Stimulated activated naive CD8-positive, alpha-beta T cell treated with anti-CD3 and anti-CD28 coated beads, Interleukin-15, amount 100 ng/mL, for 72 hours (primary cell): ENCODE measurements at regions not wholly inside any gene's neighbourhood (a gene's known extent, or its start where the extent isn't known, plus 50 kb on each side); places are given as distances from the start of the nearest gene placed in this dataset.

Experiments
- ATAC-seq: fragments of 150-1000 bp; cut with Tn5 transposase; 2 replicates; pipeline ENCODE4 v1.10.0; 2021; ENCODE audit warnings: mild to moderate bottlenecking, moderate library complexity
- DNase-seq, 2 donors: peaks; one replicate each; pipeline ENCODE4 v3.0.0; 2021 to 2022
- H3K27ac Mint-ChIP-seq, 2 donors: one replicate each; pipeline ENCODE4 v1.8.0; 2022; ENCODE audit warnings: mild to moderate bottlenecking in 2 of 2, mixed read lengths in 2 of 2, moderate library complexity in 2 of 2
- H3K27me3 Mint-ChIP-seq: one replicate; pipeline ENCODE4 v1.8.0; 2022; ENCODE audit warnings: mixed read lengths
- H3K4me1 Mint-ChIP-seq: one replicate; pipeline ENCODE4 v1.8.0; 2022; ENCODE audit warnings: mild to moderate bottlenecking, mixed read lengths
- H3K4me3 Mint-ChIP-seq, 2 donors: one replicate each; pipeline ENCODE4 v1.8.0; 2022; ENCODE audit warnings: mild to moderate bottlenecking in 2 of 2, mixed read lengths in 2 of 2, moderate library complexity in 1 of 2
- H3K9me3 Mint-ChIP-seq, 2 donors: one replicate each; pipeline ENCODE4 v1.8.0; 2022; ENCODE audit warnings: mixed read lengths in 2 of 2

GRCh38 chr1:36743286-36744005, 260.7 kb upstream of the CSF3R start:
- H3K9me3 Mint-ChIP-seq, result no peaks in the 10 kb centered on the region
- no peak for ATAC-seq
- peaks cover 23% of the 10 kb centered on the region for H3K27me3 Mint-ChIP-seq
- no peak overlapping the region for H3K4me3 Mint-ChIP-seq
- DNase-seq, result no peak
- H3K4me1 Mint-ChIP-seq, result no peaks in the 10 kb centered on the region
- no peak overlapping the region for H3K27ac Mint-ChIP-seq

GRCh38 chr1:36741066-36741465, 258.4 kb upstream of the CSF3R start:
- H3K27me3 Mint-ChIP-seq, result peaks cover 37% of the 10 kb centered on the region
- no peak for DNase-seq

GRCh38 chr1:36740446-36740845, 257.7 kb upstream of the CSF3R start:
- peaks cover 43% of the 10 kb centered on the region for H3K27me3 Mint-ChIP-seq
- no peak overlapping the region for H3K27ac Mint-ChIP-seq
- no peak overlapping the region for H3K4me3 Mint-ChIP-seq
- no peaks in the 10 kb centered on the region for H3K9me3 Mint-ChIP-seq
- no peak for ATAC-seq
- DNase-seq, result no peak
- H3K4me1 Mint-ChIP-seq, result no peaks in the 10 kb centered on the region

More at GRCh38 chr1:36741066-36741465, 258.4 kb upstream of the CSF3R start:
- ATAC-seq, result no peak
- Mint-ChIP-seq H3K27ac (no peak overlapping the region), H3K9me3 (no peaks in the 10 kb centered on the region), H3K4me3 (no peak overlapping the region), H3K4me1 (no peaks in the 10 kb centered on the region)

GRCh38 chr1:36739703-36740289, 257.1 kb upstream of the CSF3R start:
- ATAC-seq, result no peak
- peak overlapping the region in 1 of 2 donors; percentile 34 for H3K27ac Mint-ChIP-seq
- no peak overlapping the region for H3K4me3 Mint-ChIP-seq
- no peaks in the 10 kb centered on the region for H3K9me3 Mint-ChIP-seq
- H3K4me1 Mint-ChIP-seq, result no peaks in the 10 kb centered on the region
- no peak for DNase-seq
- H3K27me3 Mint-ChIP-seq, result peaks cover 49% of the 10 kb centered on the region

- Mint-ChIP-seq H3K27me3 (peaks cover 59% of the 10 kb centered on the region), H3K9me3 (no peaks in the 10 kb centered on the region), H3K4me1 (no peaks in the 10 kb centered on the region), H3K27ac (no peak overlapping the region), H3K4me3 (no peak overlapping the region)
- no peak for DNase-seq
- ATAC-seq, result no peak
Measured at GRCh38 chr1:36738245-36738644, 255.5 kb upstream of the CSF3R start.

GRCh38 chr1:36737767-36738166, 255.1 kb upstream of the CSF3R start:
- Mint-ChIP-seq H3K4me3 (no peak overlapping the region), H3K27ac (no peak overlapping the region), H3K27me3 (peaks cover 64% of the 10 kb centered on the region), H3K9me3 (no peaks in the 10 kb centered on the region), H3K4me1 (no peaks in the 10 kb centered on the region)
- ATAC-seq, result no peak
- DNase-seq, result no peak

- Mint-ChIP-seq H3K9me3 (no peaks in the 10 kb centered on the region), H3K4me1 (no peaks in the 10 kb centered on the region), H3K27ac (no peak overlapping the region), H3K4me3 (no peak overlapping the region), H3K27me3 (peaks cover 69% of the 10 kb centered on the region)
- ATAC-seq (no peak), DNase-seq (no peak)
Measured at GRCh38 chr1:36737038-36737555, 254.4 kb upstream of the CSF3R start.

- H3K9me3 Mint-ChIP-seq, result no peaks in the 10 kb centered on the region
- H3K4me3 Mint-ChIP-seq, result no peak overlapping the region
- H3K27ac Mint-ChIP-seq, result no peak overlapping the region
- no peak for ATAC-seq
- H3K27me3 Mint-ChIP-seq, result peaks cover 76% of the 10 kb centered on the region
- H3K4me1 Mint-ChIP-seq, result no peaks in the 10 kb centered on the region
- DNase-seq, result no peak
Measured at GRCh38 chr1:36735939-36736730, 253.4 kb upstream of the CSF3R start.

- ATAC-seq (no peak), DNase-seq (no peak)
- H3K27me3 Mint-ChIP-seq, result peaks cover 76% of the 10 kb centered on the region
- H3K27ac Mint-ChIP-seq, result peak overlapping the region in 1 of 2 donors; percentile 71
- no peaks in the 10 kb centered on the region for H3K4me1 Mint-ChIP-seq
- H3K9me3 Mint-ChIP-seq, result no peaks in the 10 kb centered on the region
- H3K4me3 Mint-ChIP-seq, result no peak overlapping the region
Measured at GRCh38 chr1:36735436-36735835, 252.7 kb upstream of the CSF3R start.

GRCh38 chr1:36734356-36734755, 251.6 kb upstream of the CSF3R start:
- H3K4me3 Mint-ChIP-seq, result no peak overlapping the region
- no peaks in the 10 kb centered on the region for H3K9me3 Mint-ChIP-seq
- peaks cover 83% of the 10 kb centered on the region for H3K27me3 Mint-ChIP-seq
- DNase-seq (no peak), ATAC-seq (no peak)
- H3K27ac Mint-ChIP-seq, result no peak overlapping the region
- no peaks in the 10 kb centered on the region for H3K4me1 Mint-ChIP-seq

- H3K27ac Mint-ChIP-seq, result no peak overlapping the region
Measured at GRCh38 chr1:36733748-36734147, 251.0 kb upstream of the CSF3R start.

GRCh38 chr1:36732015-36732356, 249.3 kb upstream of the CSF3R start:
- H3K4me1 Mint-ChIP-seq, result no peaks in the 10 kb centered on the region
- H3K27me3 Mint-ChIP-seq, result peaks cover 75% of the 10 kb centered on the region
- no peak overlapping the region for H3K4me3 Mint-ChIP-seq
- ATAC-seq, result no peak
- DNase-seq, result no peak
- H3K27ac Mint-ChIP-seq, result peak overlapping the region in 1 of 2 donors; percentile 49
- H3K9me3 Mint-ChIP-seq, result no peaks in the 10 kb centered on the region

More at GRCh38 chr1:36733748-36734147, 251.0 kb upstream of the CSF3R start:
- DNase-seq, result no peak
- no peaks in the 10 kb centered on the region for H3K4me1 Mint-ChIP-seq
- no peaks in the 10 kb centered on the region for H3K9me3 Mint-ChIP-seq
- H3K27me3 Mint-ChIP-seq, result peaks cover 83% of the 10 kb centered on the region
- no peak overlapping the region for H3K4me3 Mint-ChIP-seq
- no peak for ATAC-seq

- H3K9me3 Mint-ChIP-seq, result no peaks in the 10 kb centered on the region
- ATAC-seq, result peak; percentile 38
- H3K4me1 Mint-ChIP-seq, result no peaks in the 10 kb centered on the region
- H3K27ac Mint-ChIP-seq, result peak overlapping the region in 1 of 2 donors; percentile 49
- no peak overlapping the region for H3K4me3 Mint-ChIP-seq
- DNase-seq, result no peak
- H3K27me3 Mint-ChIP-seq, result peaks cover 69% of the 10 kb centered on the region
Measured at GRCh38 chr1:36731226-36732014, 248.7 kb upstream of the CSF3R start.

- DNase-seq, result no peak
- Mint-ChIP-seq H3K9me3 (no peaks in the 10 kb centered on the region), H3K4me1 (no peaks in the 10 kb centered on the region), H3K27ac (peak overlapping the region; percentile 86 to 93), H3K4me3 (peak overlapping the region; percentile 46 to 65), H3K27me3 (peaks cover 61% of the 10 kb centered on the region)
- ATAC-seq, result no peak
Measured at GRCh38 chr1:36730599-36730998, 247.9 kb upstream of the CSF3R start.
